K562 (cell line): ENCODE measurements at regions not wholly inside any gene's neighbourhood (a gene's known extent, or its start where the extent isn't known, plus 50 kb on each side); places are given as distances from the start of the nearest gene placed in this dataset.

ENCODE experiments used
- ATAC-seq: fragments of 200-7000 bp; cut with Tn5 transposase; 3 replicates; pipeline ENCODE4 v1.9.1; 2020; ENCODE audit warnings: moderate library complexity
- BruUV-seq: library from RNA; stranded (reverse); fragments of 400-500 nt; replicated peaks from 2 replicates; lab custom pipeline; 2021; lab: Mats Ljungman, UMichigan
- CTCF ChIA-PET: fragments of 300-600 bp; formaldehyde crosslinking; extraction: SDS; loops from one replicate; lab custom pipeline; 2021; ENCODE audit warnings: low intra/inter-chr PET ratio; lab: Yijun Ruan, JAX
- POLR2A ChIA-PET: fragments of 300-600, 350-650 bp; sonication (Branson Sonifier 250); formaldehyde crosslinking; extraction: SDS; loops from one replicate; lab custom pipeline; 2021; ENCODE audit warnings: antibody characterized with exemption, inconsistent platforms; lab: Yijun Ruan, JAX
- DNase-seq, 4 experiments: peaks; one replicate each; pipeline versions ENCODE4 v3.0.0 to v3.0.0-alpha.2; 2011 to 2018; ENCODE audit warnings: low spot score in 3 of 4, mixed read lengths in 3 of 4; ENCODE audit errors: extremely low read depth in 1 of 4
- FAIRE-seq: peaks from 2 replicates; lab custom pipeline; 2011; peaks lifted over from hg19 to GRCh38; lab: Jason Lieb, UNC
- H2AFZ ChIP-seq: 2 replicates; pipeline ENCODE4 v1.6.0; 2011; ENCODE audit warnings: low read depth, low read length, control low read depth, inconsistent platforms
- H3K27ac ChIP-seq: fragments of 200-600 bp; 3 replicates; pipeline ENCODE4 v1.8.0; 2011; ENCODE audit warnings: low read depth, mild to moderate bottlenecking, control low read depth, inconsistent platforms, low read length, moderate library complexity, mixed read lengths; ENCODE audit errors: extremely low read depth
- H3K27me3 ChIP-seq, 2 experiments: fragments of 300-600 bp in 1 of 2; 2 replicates in 1 of 2; 3 replicates in 1 of 2; pipeline versions ENCODE4 v1.6.0 to v1.8.0; 2011; ENCODE audit warnings: inconsistent platforms in 2 of 2, low read length in 2 of 2, mild to moderate bottlenecking in 1 of 2, mixed read lengths in 1 of 2, moderate library complexity in 1 of 2; ENCODE audit not compliant: control insufficient read depth in 2 of 2, insufficient read depth in 2 of 2
- H3K36me3 ChIP-seq: fragments of 300-600 bp; 3 replicates; pipeline ENCODE4 v1.8.0; 2011; ENCODE audit warnings: mild to moderate bottlenecking, low read length, inconsistent platforms; ENCODE audit not compliant: control insufficient read depth, insufficient read depth
- H3K4me1 ChIP-seq, 2 experiments: fragments of 200-600 bp in 1 of 2; replicated peaks in 1 of 2; 2 replicates in 1 of 2; 3 replicates in 1 of 2; pipeline versions ENCODE4 v1.5.1 to v1.8.0; 2011; ENCODE audit warnings: inconsistent platforms in 2 of 2, low read length in 2 of 2, mild to moderate bottlenecking in 1 of 2, mixed read lengths in 1 of 2, moderate library complexity in 1 of 2; ENCODE audit not compliant: control insufficient read depth in 2 of 2, insufficient read depth in 2 of 2
- H3K4me2 ChIP-seq: 2 replicates; pipeline ENCODE4 v1.6.1; 2011; ENCODE audit warnings: low read length, control low read depth, inconsistent platforms, mixed read lengths; ENCODE audit not compliant: insufficient read depth
- H3K4me3 ChIP-seq: fragments of 200-600 bp; sonication (generic), shearing (Covaris generic); 2 replicates; pipeline ENCODE4 v1.5.1; 2016; ENCODE audit warnings: control low read depth, inconsistent platforms
- H3K79me2 ChIP-seq: fragments of 200-600 bp; 3 replicates; pipeline ENCODE4 v1.8.0; 2011; ENCODE audit warnings: low read length, inconsistent platforms; ENCODE audit not compliant: control insufficient read depth, insufficient read depth
- H3K9ac ChIP-seq, 2 experiments: 2 replicates each; pipeline versions ENCODE4 v1.6.0 to v1.6.1; 2011; ENCODE audit warnings: low read depth in 2 of 2, low read length in 2 of 2, control low read depth in 1 of 2, inconsistent platforms in 1 of 2, mild to moderate bottlenecking in 1 of 2, mixed read lengths in 1 of 2; ENCODE audit not compliant: insufficient read depth in 1 of 2
- H3K9me1 ChIP-seq: one replicate; pipeline ENCODE4 v1.6.0; 2011; ENCODE audit warnings: inconsistent platforms, mild to moderate bottlenecking, low read length, moderate library complexity; ENCODE audit not compliant: control insufficient read depth, insufficient read depth
- H3K9me3 ChIP-seq: replicated peaks from 2 replicates; pipeline ENCODE4 v1.5.1; 2011; ENCODE audit warnings: low read depth, low read length, inconsistent platforms; ENCODE audit not compliant: control insufficient read depth, insufficient read depth
- H4K20me1 ChIP-seq: replicated peaks from 2 replicates; pipeline ENCODE4 v1.6.1; 2011; ENCODE audit warnings: low read length, inconsistent platforms, mixed read lengths; ENCODE audit not compliant: control insufficient read depth, insufficient read depth
- EGR1 ChIP-seq: fragments of 450-650 bp; conservative IDR thresholded peaks from 2 replicates; pipeline ENCODE4 v1.6.1; 2017; ENCODE audit warnings: mild to moderate bottlenecking
- MAFG ChIP-seq: fragments of 450-650 bp; conservative IDR thresholded peaks from 2 replicates; pipeline ENCODE4 v1.6.1; 2016; ENCODE audit warnings: missing genetic modification characterization, missing compliant biosample characterization
- TCFL5 ChIP-seq: fragments of 250-450 bp; sonication (Bioruptor Pico); conservative IDR thresholded peaks from 2 replicates; pipeline ENCODE4 v1.6.1; 2021; ENCODE audit warnings: mild to moderate bottlenecking, moderate library complexity, matching md5 sums
- TFAP4 ChIP-seq: sonication (generic); formaldehyde crosslinking; IDR thresholded peaks from 2 replicates; pipeline ENCODE4 v1.8.0; 2022; ENCODE audit warnings: missing genetic modification reagents, mild to moderate bottlenecking, moderate library complexity, borderline replicate concordance
- ZBTB43 ChIP-seq: sonication (generic); formaldehyde crosslinking; IDR thresholded peaks from 2 replicates; pipeline ENCODE4 v1.8.0; 2023; ENCODE audit warnings: mild to moderate bottlenecking, missing genetic modification reagents
- ZNF134 ChIP-seq: fragments of 250-450 bp; sonication (Bioruptor Pico); conservative IDR thresholded peaks from 2 replicates; pipeline ENCODE4 v1.4.0; 2020
- ZNF41 ChIP-seq: fragments of 250-450 bp; sonication (Bioruptor Pico); conservative IDR thresholded peaks from 2 replicates; pipeline ENCODE4 v1.4.0; 2020; ENCODE audit warnings: mild to moderate bottlenecking
- WGBS: fragments of 100-300 bp; shearing (Covaris generic); methylation state at CpG from one replicate; pipeline ENCODE4 v1.1.6; 2016; ENCODE audit warnings: low coverage, mixed read lengths; ENCODE audit not compliant: insufficient coverage; ENCODE audit errors: missing lambda C conversion rate; 5-methylcytosine and 5-hydroxymethylcytosine counted together
- in situ Hi-C: fragments of 300-500 bp; cut with MboI; formaldehyde crosslinking; loops from 4 replicates; pipeline ENCODE4 v1.15.0; 2018; ENCODE audit warnings: inconsistent platforms, mixed read lengths
- intact Hi-C: fragments of 100-400 bp; cut with micrococcal nuclease; formaldehyde crosslinking; loops from 2 replicates; pipeline ENCODE4 v1.14.2; 2022
- TF ChIP-seq, protein P1 (sequence below): fragments of 450-650 bp; IDR thresholded peaks from 2 replicates; pipeline ENCODE4 v1.6.1; 2016; ENCODE audit warnings: low read depth, mild to moderate bottlenecking, moderate library complexity
- TF ChIP-seq, protein P2 (sequence below): fragments of 250-450 bp; sonication (Bioruptor Pico); IDR thresholded peaks from 2 replicates; pipeline ENCODE4 v1.4.0; 2020; ENCODE audit warnings: mild to moderate bottlenecking, moderate library complexity

GRCh38 chr20:40278673-40279072 is 410.4 kb downstream of the MAFB start:
- Histone ChIP-seq H4K20me1 (no peaks in the 10 kb centered on the region), H3K36me3 (no peaks in the 10 kb centered on the region), H3K9me3 (no peaks in the 10 kb centered on the region), H3K4me1 (no peaks in the 10 kb centered on the region), H3K4me3 (no peak overlapping the region), H3K79me2 (no peaks in the 10 kb centered on the region), H3K9me1 (no peaks in the 10 kb centered on the region), H3K27me3 (no peaks in the 10 kb centered on the region; a peak in 1 of 5 replicates), H3K4me2 (no peak overlapping the region), H2AFZ (no peak overlapping the region), H3K27ac (no peak overlapping the region), H3K9ac (no peak overlapping the region)
- intact Hi-C loops (no loop called here), in situ Hi-C loops (no loop called here)
- BruUV-seq: no TSS peak
- FAIRE-seq: no peak
- WGBS: 0% methylated on average over 3 of the region's 3 CpGs
- no peak for ATAC-seq
- ChIA-PET POLR2A (no interaction called here), CTCF (no interaction called here)
- no peak for DNase-seq
- TF ChIP-seq MAFG (tag): no peak
- TF ChIP-seq TCFL5 (CRISPR knock-in tag): no peak
- no peak for TF ChIP-seq ZBTB43
- TF ChIP-seq, all 486 proteins: peak for 0

- H2AFZ ChIP-seq: no peak overlapping the region
- H3K36me3 ChIP-seq: no peaks in the 10 kb centered on the region
- no peaks in the 10 kb centered on the region for H4K20me1 ChIP-seq
- ATAC-seq (no peak), FAIRE-seq (no peak), DNase-seq (no peak)
- no peaks in the 10 kb centered on the region for H3K79me2 ChIP-seq
- no peak overlapping the region for H3K27ac ChIP-seq
- intact Hi-C loops: no loop called here
- CTCF ChIA-PET: no interaction called here
- WGBS: 0% methylated on average over 4 of the region's 4 CpGs
- no peaks in the 10 kb centered on the region; a peak in 1 of 5 replicates for H3K27me3 ChIP-seq
- POLR2A ChIA-PET: interaction anchor here (0.5 kb wide), 1 partner anchor 112 kb away, joined by 3 read pairs; no protein-coding TSS in a partner anchor
- no peaks in the 10 kb centered on the region for H3K9me3 ChIP-seq
- no peaks in the 10 kb centered on the region for H3K4me1 ChIP-seq
- no peaks in the 10 kb centered on the region for H3K9me1 ChIP-seq
- no peak overlapping the region for H3K4me2 ChIP-seq
- no TSS peak for BruUV-seq
- H3K4me3 ChIP-seq: no peak overlapping the region
- in situ Hi-C loops: no loop called here
- H3K9ac ChIP-seq: no peak overlapping the region
- no peak for TF ChIP-seq EGR1
- TF ChIP-seq, protein P1, sequence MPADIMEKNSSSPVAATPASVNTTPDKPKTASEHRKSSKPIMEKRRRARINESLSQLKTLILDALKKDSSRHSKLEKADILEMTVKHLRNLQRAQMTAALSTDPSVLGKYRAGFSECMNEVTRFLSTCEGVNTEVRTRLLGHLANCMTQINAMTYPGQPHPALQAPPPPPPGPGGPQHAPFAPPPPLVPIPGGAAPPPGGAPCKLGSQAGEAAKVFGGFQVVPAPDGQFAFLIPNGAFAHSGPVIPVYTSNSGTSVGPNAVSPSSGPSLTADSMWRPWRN: no peak
- TF ChIP-seq, protein P2, sequence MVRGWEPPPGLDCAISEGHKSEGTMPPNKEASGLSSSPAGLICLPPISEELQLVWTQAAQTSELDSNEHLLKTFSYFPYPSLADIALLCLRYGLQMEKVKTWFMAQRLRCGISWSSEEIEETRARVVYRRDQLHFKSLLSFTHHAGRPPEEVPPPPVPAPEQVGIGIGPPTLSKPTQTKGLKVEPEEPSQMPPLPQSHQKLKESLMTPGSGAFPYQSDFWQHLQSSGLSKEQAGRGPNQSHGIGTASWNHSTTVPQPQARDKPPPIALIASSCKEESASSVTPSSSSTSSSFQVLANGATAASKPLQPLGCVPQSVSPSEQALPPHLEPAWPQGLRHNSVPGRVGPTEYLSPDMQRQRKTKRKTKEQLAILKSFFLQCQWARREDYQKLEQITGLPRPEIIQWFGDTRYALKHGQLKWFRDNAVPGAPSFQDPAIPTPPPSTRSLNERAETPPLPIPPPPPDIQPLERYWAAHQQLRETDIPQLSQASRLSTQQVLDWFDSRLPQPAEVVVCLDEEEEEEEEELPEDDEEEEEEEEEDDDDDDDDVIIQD (CRISPR knock-in tag): no peak
- TF ChIP-seq ZNF41 (CRISPR knock-in tag): no peak
- no peak for TF ChIP-seq ZNF134 (CRISPR knock-in tag)
- TF ChIP-seq TFAP4: no peak
Measured at GRCh38 chr20:40276301-40276700, 412.7 kb downstream of the MAFB start.
